GM23338 (cell line): ENCODE measurements at regions not wholly inside any gene's neighbourhood (a gene's known extent, or its start where the extent isn't known, plus 50 kb on each side); places are given as distances from the start of the nearest gene placed in this dataset.

Source experiments
- ATAC-seq: fragments of 200-7000 bp; cut with Tn5 transposase; 3 replicates; pipeline ENCODE4 v1.9.1; 2020
- DNase-seq: peaks from one replicate; pipeline ENCODE4 v3.0.0-alpha.2; 2015; ENCODE audit warnings: low spot score
- H2AFZ ChIP-seq: fragments of 200-600 bp; sonication (generic); 2 replicates; pipeline ENCODE4 v1.8.0; 2016; ENCODE audit warnings: antibody characterized with exemption, mild to moderate bottlenecking, moderate library complexity
- H3F3A ChIP-seq: fragments of 200-600 bp; sonication (generic); replicated peaks from 2 replicates; pipeline ENCODE4 v1.8.0; 2017; ENCODE audit warnings: antibody characterized with exemption, mixed run types, low read depth
- H3K27ac ChIP-seq: fragments of 200-600 bp; sonication (generic); 2 replicates; pipeline ENCODE4 v1.6.1; 2016; ENCODE audit warnings: low read depth
- H3K27me3 ChIP-seq: fragments of 200-600 bp; sonication (generic); 2 replicates; pipeline ENCODE4 v1.8.0; 2016; ENCODE audit warnings: mild to moderate bottlenecking, mixed run types, moderate library complexity; ENCODE audit not compliant: insufficient read depth
- H3K36me3 ChIP-seq: fragments of 200-600 bp; sonication (generic); 2 replicates; pipeline ENCODE4 v1.8.0; 2016; ENCODE audit warnings: mild to moderate bottlenecking; ENCODE audit not compliant: insufficient read depth
- H3K4me1 ChIP-seq: fragments of 200-600 bp; sonication (generic); 2 replicates; pipeline ENCODE4 v1.8.0; 2016; ENCODE audit warnings: mild to moderate bottlenecking, moderate library complexity; ENCODE audit not compliant: insufficient read depth
- H3K4me2 ChIP-seq: fragments of 200-600 bp; sonication (generic); 2 replicates; pipeline ENCODE4 v1.7.1; 2017; ENCODE audit warnings: mixed run types
- H3K4me3 ChIP-seq: fragments of 200-600 bp; sonication (generic); 2 replicates; pipeline ENCODE4 v1.6.1; 2016; ENCODE audit warnings: mixed run types
- H3K79me2 ChIP-seq: fragments of 200-600 bp; sonication (generic); replicated peaks from 2 replicates; pipeline ENCODE4 v1.8.0; 2017; ENCODE audit warnings: mild to moderate bottlenecking; ENCODE audit not compliant: insufficient read depth
- H3K9me2 ChIP-seq: fragments of 200-600 bp; sonication (generic); 2 replicates; pipeline ENCODE4 v1.8.0; 2017; ENCODE audit not compliant: insufficient read depth
- H4K20me1 ChIP-seq: fragments of 200-600 bp; sonication (generic); replicated peaks from 2 replicates; pipeline ENCODE4 v1.8.0; 2017; ENCODE audit warnings: mild to moderate bottlenecking; ENCODE audit not compliant: insufficient read depth
- H3K27ac Mint-ChIP-seq: 2 replicates; pipeline ENCODE4 v1.8.0; 2020; ENCODE audit warnings: inconsistent platforms, mild to moderate bottlenecking, moderate library complexity, mixed read lengths
- H3K27me3 Mint-ChIP-seq: 3 replicates; pipeline ENCODE4 v1.8.0; 2022; ENCODE audit warnings: low read depth, mild to moderate bottlenecking, moderate library complexity, mixed read lengths, inconsistent platforms; ENCODE audit not compliant: insufficient read depth, poor library complexity
- H3K36me3 Mint-ChIP-seq: 3 replicates; pipeline ENCODE4 v1.8.0; 2021; ENCODE audit warnings: low read depth, mild to moderate bottlenecking, inconsistent platforms, moderate library complexity, mixed read lengths
- H3K4me1 Mint-ChIP-seq: 3 replicates; pipeline ENCODE4 v1.8.0; 2020; ENCODE audit warnings: mild to moderate bottlenecking, inconsistent platforms, mixed read lengths
- H3K4me3 Mint-ChIP-seq: 3 replicates; pipeline ENCODE4 v1.8.0; 2021; ENCODE audit warnings: moderate library complexity, mild to moderate bottlenecking, inconsistent platforms, mixed read lengths
- H3K9me3 Mint-ChIP-seq: 3 replicates; pipeline ENCODE4 v1.8.0; 2020; ENCODE audit warnings: moderate library complexity, mild to moderate bottlenecking, inconsistent platforms, mixed read lengths
- EZH2 ChIP-seq: fragments of 200-600 bp; sonication (generic); IDR thresholded peaks from one replicate; pipeline ENCODE4 v1.8.0; 2017; ENCODE audit warnings: antibody characterized with exemption, mild to moderate bottlenecking, low read depth; ENCODE audit not compliant: unreplicated experiment
- EZH2phosphoT487 ChIP-seq: fragments of 200-600 bp; sonication (generic); IDR thresholded peaks from one replicate; pipeline ENCODE4 v1.8.1; 2018; ENCODE audit warnings: antibody characterized with exemption; ENCODE audit not compliant: unreplicated experiment
- ZNF114 ChIP-seq: fragments of 250-450 bp; sonication (Bioruptor Pico); IDR thresholded peaks from 2 replicates; pipeline ENCODE4 v1.5.0; 2020; ENCODE audit warnings: mild to moderate bottlenecking, moderate library complexity
- TF ChIP-seq, protein P1 (sequence below): IDR thresholded peaks from one replicate; pipeline ENCODE4 v1.6.1; 2018; ENCODE audit warnings: antibody characterized with exemption; ENCODE audit not compliant: unreplicated experiment
- TF ChIP-seq, protein P2 (sequence below): fragments of 250-450 bp; sonication (Bioruptor Pico); IDR thresholded peaks from 2 replicates; pipeline ENCODE4 v1.5.0; 2020; ENCODE audit warnings: mild to moderate bottlenecking, moderate library complexity

DNA sequence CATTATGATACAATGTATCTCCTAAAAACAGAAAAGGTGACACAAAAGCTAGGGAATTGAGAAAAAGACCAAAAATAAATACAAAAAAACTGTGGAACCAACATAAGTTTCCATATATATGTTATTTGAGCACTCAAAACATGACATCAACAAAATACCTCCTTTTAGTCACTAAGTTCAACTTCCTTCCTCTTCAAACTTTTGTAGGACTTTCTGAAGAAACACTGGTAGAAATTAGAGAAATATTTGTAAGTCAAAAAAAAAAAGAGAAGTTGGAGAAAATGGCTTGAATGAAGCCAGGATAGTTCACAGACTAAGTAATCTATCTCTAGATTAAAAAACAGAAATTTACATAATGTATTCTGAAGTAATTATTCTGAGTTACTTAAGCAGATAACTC, 208.4 kb upstream of the ALCAM start (continued):
- TF ChIP-seq, protein P1, sequence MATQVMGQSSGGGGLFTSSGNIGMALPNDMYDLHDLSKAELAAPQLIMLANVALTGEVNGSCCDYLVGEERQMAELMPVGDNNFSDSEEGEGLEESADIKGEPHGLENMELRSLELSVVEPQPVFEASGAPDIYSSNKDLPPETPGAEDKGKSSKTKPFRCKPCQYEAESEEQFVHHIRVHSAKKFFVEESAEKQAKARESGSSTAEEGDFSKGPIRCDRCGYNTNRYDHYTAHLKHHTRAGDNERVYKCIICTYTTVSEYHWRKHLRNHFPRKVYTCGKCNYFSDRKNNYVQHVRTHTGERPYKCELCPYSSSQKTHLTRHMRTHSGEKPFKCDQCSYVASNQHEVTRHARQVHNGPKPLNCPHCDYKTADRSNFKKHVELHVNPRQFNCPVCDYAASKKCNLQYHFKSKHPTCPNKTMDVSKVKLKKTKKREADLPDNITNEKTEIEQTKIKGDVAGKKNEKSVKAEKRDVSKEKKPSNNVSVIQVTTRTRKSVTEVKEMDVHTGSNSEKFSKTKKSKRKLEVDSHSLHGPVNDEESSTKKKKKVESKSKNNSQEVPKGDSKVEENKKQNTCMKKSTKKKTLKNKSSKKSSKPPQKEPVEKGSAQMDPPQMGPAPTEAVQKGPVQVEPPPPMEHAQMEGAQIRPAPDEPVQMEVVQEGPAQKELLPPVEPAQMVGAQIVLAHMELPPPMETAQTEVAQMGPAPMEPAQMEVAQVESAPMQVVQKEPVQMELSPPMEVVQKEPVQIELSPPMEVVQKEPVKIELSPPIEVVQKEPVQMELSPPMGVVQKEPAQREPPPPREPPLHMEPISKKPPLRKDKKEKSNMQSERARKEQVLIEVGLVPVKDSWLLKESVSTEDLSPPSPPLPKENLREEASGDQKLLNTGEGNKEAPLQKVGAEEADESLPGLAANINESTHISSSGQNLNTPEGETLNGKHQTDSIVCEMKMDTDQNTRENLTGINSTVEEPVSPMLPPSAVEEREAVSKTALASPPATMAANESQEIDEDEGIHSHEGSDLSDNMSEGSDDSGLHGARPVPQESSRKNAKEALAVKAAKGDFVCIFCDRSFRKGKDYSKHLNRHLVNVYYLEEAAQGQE = no peak

DNA sequence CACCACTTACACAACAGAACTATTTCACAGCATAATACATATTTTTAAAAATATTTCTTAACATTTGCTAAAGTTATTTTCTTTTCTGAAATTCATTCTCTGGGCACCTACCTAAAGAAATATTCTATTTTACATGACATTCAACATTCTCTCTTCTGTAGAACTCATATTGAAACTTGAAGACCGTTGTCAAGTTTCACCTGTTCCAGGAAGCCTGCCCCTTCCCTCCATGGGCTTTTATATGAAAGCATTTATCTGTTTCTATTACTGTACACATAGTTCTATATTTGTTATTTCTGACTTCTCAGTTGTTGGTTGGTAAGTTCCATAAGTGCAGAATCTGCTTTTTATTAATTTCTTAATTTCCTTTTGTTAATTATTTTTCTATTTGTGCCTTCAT, 204.3 kb upstream of the ALCAM start:
- ATAC-seq = no peak

More for the DNA sequence above, 204.3 kb upstream of the ALCAM start:
- Histone ChIP-seq H3K9me2 (no peaks in the 10 kb centered on the region; the same call in 1 of the 2 replicates), H3F3A (no peaks in the 10 kb centered on the region), H3K27ac (no peak overlapping the region), H3K4me2 (no peak overlapping the region), H3K36me3 (no peaks in the 10 kb centered on the region), H2AFZ (no peak overlapping the region), H4K20me1 (no peaks in the 10 kb centered on the region), H3K4me1 (peaks cover 15% of the 10 kb centered on the region), H3K27me3 (no peaks in the 10 kb centered on the region), H3K4me3 (no peak overlapping the region), H3K79me2 (no peaks in the 10 kb centered on the region)
- Mint-ChIP-seq H3K9me3 (peaks cover 3% of the 10 kb centered on the region; the same call in 2 of the 3 replicates), H3K27me3 (no peaks in the 10 kb centered on the region), H3K27ac (no peak overlapping the region), H3K36me3 (no peaks in the 10 kb centered on the region; the same call in 1 of the 3 replicates), H3K4me3 (no peak overlapping the region), H3K4me1 (peaks cover 4% of the 10 kb centered on the region; the same call in 2 of the 3 replicates)
- DNase-seq = no peak
- TF ChIP-seq ZNF114 (CRISPR knock-in tag) = no peak
- no peak for TF ChIP-seq EZH2
- TF ChIP-seq, protein P1 = no peak
- TF ChIP-seq EZH2phosphoT487 = no peak
- TF ChIP-seq, protein P2, sequence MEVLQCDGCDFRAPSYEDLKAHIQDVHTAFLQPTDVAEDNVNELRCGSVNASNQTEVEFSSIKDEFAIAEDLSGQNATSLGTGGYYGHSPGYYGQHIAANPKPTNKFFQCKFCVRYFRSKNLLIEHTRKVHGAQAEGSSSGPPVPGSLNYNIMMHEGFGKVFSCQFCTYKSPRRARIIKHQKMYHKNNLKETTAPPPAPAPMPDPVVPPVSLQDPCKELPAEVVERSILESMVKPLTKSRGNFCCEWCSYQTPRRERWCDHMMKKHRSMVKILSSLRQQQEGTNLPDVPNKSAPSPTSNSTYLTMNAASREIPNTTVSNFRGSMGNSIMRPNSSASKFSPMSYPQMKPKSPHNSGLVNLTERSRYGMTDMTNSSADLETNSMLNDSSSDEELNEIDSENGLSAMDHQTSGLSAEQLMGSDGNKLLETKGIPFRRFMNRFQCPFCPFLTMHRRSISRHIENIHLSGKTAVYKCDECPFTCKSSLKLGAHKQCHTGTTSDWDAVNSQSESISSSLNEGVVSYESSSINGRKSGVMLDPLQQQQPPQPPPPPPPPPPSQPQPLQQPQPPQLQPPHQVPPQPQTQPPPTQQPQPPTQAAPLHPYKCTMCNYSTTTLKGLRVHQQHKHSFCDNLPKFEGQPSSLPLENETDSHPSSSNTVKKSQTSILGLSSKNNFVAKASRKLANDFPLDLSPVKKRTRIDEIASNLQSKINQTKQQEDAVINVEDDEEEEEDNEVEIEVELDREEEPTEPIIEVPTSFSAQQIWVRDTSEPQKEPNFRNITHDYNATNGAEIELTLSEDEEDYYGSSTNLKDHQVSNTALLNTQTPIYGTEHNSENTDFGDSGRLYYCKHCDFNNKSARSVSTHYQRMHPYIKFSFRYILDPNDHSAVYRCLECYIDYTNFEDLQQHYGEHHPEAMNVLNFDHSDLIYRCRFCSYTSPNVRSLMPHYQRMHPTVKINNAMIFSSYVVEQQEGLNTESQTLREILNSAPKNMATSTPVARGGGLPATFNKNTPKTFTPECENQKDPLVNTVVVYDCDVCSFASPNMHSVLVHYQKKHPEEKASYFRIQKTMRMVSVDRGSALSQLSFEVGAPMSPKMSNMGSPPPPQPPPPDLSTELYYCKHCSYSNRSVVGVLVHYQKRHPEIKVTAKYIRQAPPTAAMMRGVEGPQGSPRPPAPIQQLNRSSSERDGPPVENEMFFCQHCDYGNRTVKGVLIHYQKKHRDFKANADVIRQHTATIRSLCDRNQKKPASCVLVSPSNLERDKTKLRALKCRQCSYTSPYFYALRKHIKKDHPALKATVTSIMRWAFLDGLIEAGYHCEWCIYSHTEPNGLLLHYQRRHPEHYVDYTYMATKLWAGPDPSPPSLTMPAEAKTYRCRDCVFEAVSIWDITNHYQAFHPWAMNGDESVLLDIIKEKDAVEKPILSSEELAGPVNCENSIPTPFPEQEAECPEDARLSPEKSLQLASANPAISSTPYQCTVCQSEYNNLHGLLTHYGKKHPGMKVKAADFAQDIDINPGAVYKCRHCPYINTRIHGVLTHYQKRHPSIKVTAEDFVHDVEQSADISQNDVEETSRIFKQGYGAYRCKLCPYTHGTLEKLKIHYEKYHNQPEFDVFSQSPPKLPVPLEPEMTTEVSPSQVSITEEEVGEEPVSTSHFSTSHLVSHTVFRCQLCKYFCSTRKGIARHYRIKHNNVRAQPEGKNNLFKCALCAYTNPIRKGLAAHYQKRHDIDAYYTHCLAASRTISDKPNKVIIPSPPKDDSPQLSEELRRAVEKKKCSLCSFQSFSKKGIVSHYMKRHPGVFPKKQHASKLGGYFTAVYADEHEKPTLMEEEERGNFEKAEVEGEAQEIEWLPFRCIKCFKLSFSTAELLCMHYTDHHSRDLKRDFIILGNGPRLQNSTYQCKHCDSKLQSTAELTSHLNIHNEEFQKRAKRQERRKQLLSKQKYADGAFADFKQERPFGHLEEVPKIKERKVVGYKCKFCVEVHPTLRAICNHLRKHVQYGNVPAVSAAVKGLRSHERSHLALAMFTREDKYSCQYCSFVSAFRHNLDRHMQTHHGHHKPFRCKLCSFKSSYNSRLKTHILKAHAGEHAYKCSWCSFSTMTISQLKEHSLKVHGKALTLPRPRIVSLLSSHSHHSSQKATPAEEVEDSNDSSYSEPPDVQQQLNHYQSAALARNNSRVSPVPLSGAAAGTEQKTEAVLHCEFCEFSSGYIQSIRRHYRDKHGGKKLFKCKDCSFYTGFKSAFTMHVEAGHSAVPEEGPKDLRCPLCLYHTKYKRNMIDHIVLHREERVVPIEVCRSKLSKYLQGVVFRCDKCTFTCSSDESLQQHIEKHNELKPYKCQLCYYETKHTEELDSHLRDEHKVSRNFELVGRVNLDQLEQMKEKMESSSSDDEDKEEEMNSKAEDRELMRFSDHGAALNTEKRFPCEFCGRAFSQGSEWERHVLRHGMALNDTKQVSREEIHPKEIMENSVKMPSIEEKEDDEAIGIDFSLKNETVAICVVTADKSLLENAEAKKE (CRISPR knock-in tag) = no peak
